ENCODE measurements at regions not wholly inside any gene's neighbourhood (a gene's known extent, or its start where the extent isn't known, plus 50 kb on each side); places are given as distances from the start of the nearest gene placed in this dataset.

DNA sequence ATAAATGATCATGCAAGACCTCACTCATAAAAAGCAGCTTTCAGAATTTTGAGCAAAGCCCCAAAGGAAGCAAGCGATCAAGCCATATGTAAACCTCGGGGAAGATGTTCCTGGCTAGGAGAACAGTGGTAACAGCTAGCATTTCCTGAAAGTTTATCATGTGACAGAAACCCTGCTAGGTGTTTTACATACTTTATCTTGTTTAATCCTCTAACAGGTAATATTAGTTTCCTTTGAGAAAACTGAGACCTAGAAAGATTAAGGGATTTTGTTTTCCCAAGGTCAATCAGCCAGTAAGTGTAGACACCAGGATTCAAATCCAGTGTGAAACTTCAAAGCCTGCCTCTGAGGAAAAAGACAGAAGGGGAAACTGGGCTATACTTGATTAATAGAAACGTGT is 362.4 kb upstream of the MAF start:
- in situ Hi-C loops (cut with MboI; ENCODE audit: low pct_unique_long_range_greater_than_20kb, low sequenced_read_pairs, unreplicated experiment) = no loop called here
- DNase-seq (ENCODE audit: low spot score) = no peak
- TF ChIP-seq CTCF (IDR thresholded peaks at IDR 0.05; ENCODE audit: extremely low read depth, insufficient read depth, missing control alignments) = no peak

GRCh38 chr16:79959226-79959625 is 358.7 kb upstream of the MAF start:
- DNase-seq (ENCODE audit: low spot score) = no peak
- in situ Hi-C loops (cut with MboI; ENCODE audit: low pct_unique_long_range_greater_than_20kb, low sequenced_read_pairs, unreplicated experiment) = no loop called here
- no peak for TF ChIP-seq CTCF (IDR thresholded peaks at IDR 0.05; ENCODE audit: extremely low read depth, insufficient read depth, missing control alignments)

DNA sequence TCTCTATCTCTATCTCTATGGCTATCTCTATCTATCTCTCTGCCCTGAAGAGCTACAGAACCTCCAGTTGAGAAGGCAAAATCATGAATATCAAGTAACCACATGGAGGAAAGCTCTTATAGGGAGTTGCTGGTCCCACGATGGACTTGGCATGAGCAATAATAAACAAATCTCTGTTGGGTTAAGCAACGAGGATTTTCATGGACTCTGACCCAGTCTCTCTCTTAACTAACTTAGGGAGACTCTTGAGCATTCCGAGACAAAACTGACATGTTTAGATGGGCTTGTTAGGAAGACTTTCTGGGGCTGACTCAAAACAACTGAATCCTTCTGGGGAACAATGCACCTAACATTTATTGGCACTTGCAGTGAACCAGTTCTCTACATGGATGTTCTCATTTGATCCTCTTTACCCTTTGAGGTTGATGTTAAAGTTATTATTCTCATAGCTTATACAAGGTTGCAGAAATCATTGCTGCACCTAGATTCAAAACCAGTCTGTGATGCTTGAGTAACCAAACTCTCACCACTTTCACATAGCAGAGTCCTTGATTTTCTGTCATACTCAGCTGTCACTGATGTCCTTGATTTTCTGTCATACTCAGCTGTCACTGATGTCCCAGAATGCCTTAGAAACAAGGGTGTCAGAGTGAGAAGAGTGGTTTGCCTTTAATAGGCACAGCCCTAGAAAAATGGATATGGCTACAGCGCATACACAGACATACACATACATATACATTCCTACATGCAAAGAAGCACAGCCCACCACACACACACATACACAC is 354.6 kb upstream of the MAF start:
- no peak for DNase-seq (ENCODE audit: low spot score)
- no peak for TF ChIP-seq CTCF (IDR thresholded peaks at IDR 0.05; ENCODE audit: extremely low read depth, insufficient read depth, missing control alignments)

GRCh38 chr16:79950932-79951719 is 350.6 kb upstream of the MAF start:
- DNase-seq (ENCODE audit: low spot score) = no peak
- in situ Hi-C loops (cut with MboI; ENCODE audit: low pct_unique_long_range_greater_than_20kb, low sequenced_read_pairs, unreplicated experiment) = no loop called here
- no peak for TF ChIP-seq CTCF (IDR thresholded peaks at IDR 0.05; ENCODE audit: extremely low read depth, insufficient read depth, missing control alignments)

More for the DNA sequence above, 354.6 kb upstream of the MAF start:
- in situ Hi-C loops (cut with MboI; ENCODE audit: low pct_unique_long_range_greater_than_20kb, low sequenced_read_pairs, unreplicated experiment) = no loop called here

DNA sequence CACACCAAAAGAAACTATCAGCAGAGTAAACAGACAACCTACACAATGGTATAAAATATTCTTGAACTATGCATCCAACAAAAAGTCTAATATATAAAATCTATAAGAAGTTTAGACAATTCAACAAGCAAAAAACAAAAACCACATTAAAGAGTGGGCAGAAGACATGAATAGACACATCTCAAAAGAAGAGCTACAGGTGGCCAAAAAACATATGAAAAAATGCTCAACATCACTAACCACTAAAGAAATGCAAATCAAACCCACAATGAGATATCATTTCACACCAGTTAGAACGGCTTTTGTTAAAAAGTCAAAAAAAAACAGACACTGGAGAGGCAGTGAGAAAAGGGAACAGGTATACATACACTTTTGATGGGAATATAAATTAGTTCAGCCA is 348.9 kb upstream of the MAF start:
- no peak for DNase-seq (ENCODE audit: low spot score)
- no peak for TF ChIP-seq CTCF (IDR thresholded peaks at IDR 0.05; ENCODE audit: extremely low read depth, insufficient read depth, missing control alignments)
- in situ Hi-C loops (cut with MboI; ENCODE audit: low pct_unique_long_range_greater_than_20kb, low sequenced_read_pairs, unreplicated experiment) = no loop called here

DNA sequence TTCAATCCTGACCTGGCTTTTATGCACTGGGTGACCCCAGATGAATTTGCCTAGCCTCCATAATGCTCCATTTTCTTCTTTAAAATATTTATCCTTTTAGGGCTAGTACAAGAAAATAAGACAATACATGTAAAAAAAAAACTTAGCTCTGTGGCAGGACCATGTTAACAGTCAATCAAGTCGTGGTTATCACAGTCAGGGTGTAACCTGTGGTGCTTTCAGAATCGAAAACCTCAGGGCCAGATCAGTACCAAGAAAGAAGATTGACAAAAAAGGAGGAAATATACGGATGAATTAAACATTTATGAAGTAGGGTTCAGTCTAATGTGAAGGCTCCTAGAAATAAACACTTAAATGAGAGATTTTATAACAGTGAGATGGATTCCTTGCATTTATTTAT is 347.2 kb upstream of the MAF start:
- TF ChIP-seq CTCF (IDR thresholded peaks at IDR 0.05; ENCODE audit: extremely low read depth, insufficient read depth, missing control alignments) = no peak
- in situ Hi-C loops (cut with MboI; ENCODE audit: low pct_unique_long_range_greater_than_20kb, low sequenced_read_pairs, unreplicated experiment) = no loop called here
- no peak for DNase-seq (ENCODE audit: low spot score)

All from GM13977 (cell line).